A549 (cell line): ENCODE measurements at regions not wholly inside any gene's neighbourhood (a gene's known extent, or its start where the extent isn't known, plus 50 kb on each side); places are given as distances from the start of the nearest gene placed in this dataset.

Experiments used
- ATAC-seq, 2 experiments: fragments of 200-7000 bp in 1 of 2; fragments of >200 bp in 1 of 2; cut with Nextera tagmentation in 1 of 2; cut with Tn5 transposase in 1 of 2; 3 replicates each; pipeline versions ENCODE4 v1.8.0 to v1.9.1; 2018 to 2020; ENCODE audit warnings: mild to moderate bottlenecking in 1 of 2, moderate library complexity in 1 of 2
- CTCF ChIA-PET: fragments of 300-600 bp; sonication (Branson Sonifier 250); formaldehyde crosslinking; extraction: SDS; loops from one replicate; lab custom pipeline; 2021; ENCODE audit warnings: antibody characterized with exemption, inconsistent platforms; lab: Yijun Ruan, JAX
- POLR2A ChIA-PET: fragments of 350-600 bp; formaldehyde crosslinking; extraction: SDS; loops from one replicate; lab custom pipeline; 2021; ENCODE audit warnings: antibody characterized with exemption, inconsistent platforms; lab: Yijun Ruan, JAX
- DNase-seq, 2 experiments: peaks; one replicate each; pipeline versions ENCODE4 v3.0.0 to v3.0.0-alpha.2; 2011 to 2016; ENCODE audit warnings: low read depth in 1 of 2, low spot score in 1 of 2
- FAIRE-seq: peaks from 2 replicates; lab custom pipeline; 2011; peaks lifted over from hg19 to GRCh38; lab: Jason Lieb, UNC
- H3K27ac ChIP-seq, 2 experiments: fragments of >200 bp; sonication (Bioruptor Twin); formaldehyde crosslinking; 3 replicates each; pipeline ENCODE4 v1.5.1; 2016 to 2017
- H3K4me1 ChIP-seq: fragments of >200 bp; sonication (Bioruptor Twin); formaldehyde crosslinking; 3 replicates; pipeline ENCODE4 v1.6.1; 2016
- H3K4me2 ChIP-seq: fragments of >200 bp; sonication (Bioruptor Twin); formaldehyde crosslinking; 3 replicates; pipeline ENCODE4 v1.6.1; 2016
- H3K4me3 ChIP-seq: fragments of >200 bp; sonication (Bioruptor Twin); formaldehyde crosslinking; 3 replicates; pipeline ENCODE4 v1.5.1; 2016
- H3K9me3 ChIP-seq: fragments of >200 bp; sonication (Bioruptor Twin); formaldehyde crosslinking; 3 replicates; pipeline ENCODE4 v1.6.1; 2016
- CBX2 ChIP-seq: fragments of 200-600 bp; sonication (generic); IDR thresholded peaks from 2 replicates; pipeline ENCODE4 v1.6.1; 2016; ENCODE audit warnings: low read depth, mild to moderate bottlenecking, borderline replicate concordance
- CEBPB ChIP-seq, 2 experiments: fragments of >200 bp in 1 of 2; sonication (Bioruptor Twin) in 1 of 2; formaldehyde crosslinking in 1 of 2; IDR thresholded peaks; 2 replicates each; pipeline ENCODE4 v1.6.1; 2012 to 2016
- CHD2 ChIP-seq: fragments of 150-350 bp; IDR thresholded peaks from 2 replicates; pipeline ENCODE4 v1.6.1; 2014; ENCODE audit warnings: low read length; ENCODE audit not compliant: partially characterized antibody
- EHF ChIP-seq: fragments of 250-450 bp; sonication (Bioruptor Pico); IDR thresholded peaks from 2 replicates; pipeline ENCODE4 v1.5.0; 2020; ENCODE audit warnings: mild to moderate bottlenecking
- EHMT2 ChIP-seq: fragments of 200-600 bp; sonication (generic); IDR thresholded peaks from 2 replicates; pipeline ENCODE4 v1.6.1; 2016; ENCODE audit warnings: antibody characterized with exemption, low read depth, mild to moderate bottlenecking, moderate library complexity
- EP300 ChIP-seq, 2 experiments: fragments of >200 bp; sonication (Bioruptor Twin); formaldehyde crosslinking; IDR thresholded peaks; 2 replicates in 1 of 2; 3 replicates in 1 of 2; pipeline ENCODE4 v1.6.1; 2016 to 2017
- ESRRA ChIP-seq: fragments of 150-350 bp; IDR thresholded peaks from 2 replicates; pipeline ENCODE4 v1.6.1; 2014; ENCODE audit warnings: mild to moderate bottlenecking, low read length, borderline replicate concordance
- FOXS1 ChIP-seq: fragments of 250-450 bp; sonication (Bioruptor Pico); IDR thresholded peaks from 2 replicates; pipeline ENCODE4 v1.5.0; 2020; ENCODE audit warnings: mild to moderate bottlenecking, moderate library complexity
- GATA3 ChIP-seq: IDR thresholded peaks from 2 replicates; pipeline ENCODE4 v1.6.1; 2012; ENCODE audit warnings: borderline replicate concordance
- HDAC2 ChIP-seq: fragments of 200-600 bp; sonication (generic); IDR thresholded peaks from 2 replicates; pipeline ENCODE4 v1.6.1; 2016
- HOXB13 ChIP-seq: fragments of 250-450 bp; sonication (Bioruptor Pico); IDR thresholded peaks from 2 replicates; pipeline ENCODE4 v1.5.0; 2020; ENCODE audit warnings: low read depth, mild to moderate bottlenecking, moderate library complexity
- HOXB5 ChIP-seq: fragments of 250-450 bp; sonication (Bioruptor Pico); IDR thresholded peaks from 2 replicates; pipeline ENCODE4 v1.5.0; 2020; ENCODE audit warnings: mild to moderate bottlenecking, moderate library complexity
- KDM1A ChIP-seq: fragments of 200-600 bp; sonication (generic); IDR thresholded peaks from 2 replicates; pipeline ENCODE4 v1.6.1; 2016; ENCODE audit warnings: low read depth, mild to moderate bottlenecking
- KDM5A ChIP-seq: fragments of 200-600 bp; sonication (generic); IDR thresholded peaks from 2 replicates; pipeline ENCODE4 v1.6.1; 2016; ENCODE audit warnings: antibody characterized with exemption, mild to moderate bottlenecking
- MAZ ChIP-seq: fragments of 150-350 bp; IDR thresholded peaks from 2 replicates; pipeline ENCODE4 v1.6.1; 2014; ENCODE audit warnings: antibody characterized with exemption, low read depth, low read length, borderline replicate concordance
- MYC ChIP-seq: IDR thresholded peaks from 2 replicates; pipeline ENCODE4 v1.6.1; 2012; ENCODE audit warnings: mild to moderate bottlenecking, inconsistent platforms, low read length, improper control_type of control experiment, borderline replicate concordance
- NFE2L2 ChIP-seq: fragments of 150-350 bp; conservative IDR thresholded peaks from 2 replicates; pipeline ENCODE4 v1.6.1; 2014; ENCODE audit warnings: low read length
- PHF8 ChIP-seq: fragments of 200-600 bp; sonication (generic); IDR thresholded peaks from 2 replicates; pipeline ENCODE4 v1.6.1; 2016; ENCODE audit warnings: low read depth, mild to moderate bottlenecking, antibody characterized with exemption, moderate library complexity, borderline replicate concordance
- POLR2AphosphoS2 ChIP-seq: conservative IDR thresholded peaks from 2 replicates; pipeline ENCODE4 v1.6.1; 2012; ENCODE audit warnings: low read length, improper control_type of control experiment, inconsistent platforms
- SMC3 ChIP-seq: fragments of >200 bp; sonication (Bioruptor Twin); formaldehyde crosslinking; IDR thresholded peaks from 3 replicates; pipeline ENCODE4 v1.6.1; 2018; ENCODE audit warnings: inconsistent platforms
- TP53 ChIP-seq: fragments of 250-450 bp; sonication (Bioruptor Pico); IDR thresholded peaks from 2 replicates; pipeline ENCODE4 v1.5.0; 2021; ENCODE audit warnings: mild to moderate bottlenecking, moderate library complexity
- ZC3H11A ChIP-seq: fragments of 450-650 bp; IDR thresholded peaks from 2 replicates; pipeline ENCODE4 v1.6.1; 2014; ENCODE audit warnings: antibody characterized with exemption, mild to moderate bottlenecking
- ZFP36 ChIP-seq: fragments of 450-650 bp; IDR thresholded peaks from 2 replicates; pipeline ENCODE4 v1.6.1; 2014; ENCODE audit warnings: borderline replicate concordance; ENCODE audit not compliant: partially characterized antibody
- ZNF302 ChIP-seq: fragments of 250-450 bp; sonication (Bioruptor Pico); IDR thresholded peaks from 2 replicates; pipeline ENCODE4 v1.9.0; 2021; ENCODE audit warnings: inconsistent platforms, mild to moderate bottlenecking, moderate library complexity
- ZSCAN20 ChIP-seq: fragments of 250-450 bp; sonication (Bioruptor Pico); IDR thresholded peaks from 2 replicates; pipeline ENCODE4 v1.8.0; 2022; ENCODE audit warnings: mild to moderate bottlenecking, moderate library complexity
- whole genome bisulfite sequencing: methylation state at CpG from one replicate; pipeline ENCODE4 v1.1.6; 2017; ENCODE audit errors: missing lambda C conversion rate; 5-methylcytosine and 5-hydroxymethylcytosine counted together
- TF ChIP-seq, protein P1 (sequence below): fragments of 250-450 bp; sonication (Bioruptor Pico); IDR thresholded peaks from 2 replicates; pipeline ENCODE4 v1.5.0; 2021; ENCODE audit warnings: mild to moderate bottlenecking, moderate library complexity, borderline replicate concordance
- TF ChIP-seq, protein P2 (sequence below): fragments of 450-650 bp; IDR thresholded peaks from 2 replicates; pipeline ENCODE4 v1.6.1; 2014; ENCODE audit warnings: antibody characterized with exemption
- TF ChIP-seq, protein P3 (sequence below): IDR thresholded peaks from 2 replicates; pipeline ENCODE4 v1.6.1; 2012; ENCODE audit warnings: low read depth, borderline replicate concordance

DNA sequence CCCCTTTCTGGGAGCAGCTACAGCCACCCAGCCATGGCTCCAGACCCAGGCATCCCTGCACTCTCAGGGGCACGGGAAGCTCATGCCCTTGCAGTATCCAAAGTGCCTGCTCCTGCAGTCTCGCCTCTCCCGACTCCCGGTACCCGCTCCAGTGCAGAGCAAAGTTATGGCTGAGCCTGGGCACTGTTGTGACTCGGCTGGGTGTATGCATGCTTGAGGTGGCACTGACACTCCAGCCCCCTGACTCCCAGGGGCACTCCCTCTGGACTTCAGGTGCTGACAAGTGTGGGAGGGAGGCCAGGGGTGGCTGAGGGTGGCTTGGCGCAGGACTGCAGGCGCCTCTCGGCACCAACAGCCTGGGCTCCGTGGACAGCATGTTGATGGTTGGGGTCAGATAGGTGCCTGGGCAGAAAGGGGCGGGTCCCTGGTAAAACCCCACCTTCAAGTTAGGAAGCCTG, 580.1 kb upstream of the ADGRL2 start:
- no peaks in the 10 kb centered on the region for H3K9me3 ChIP-seq
- DNase-seq = no peak
- no peak overlapping the region for H3K27ac ChIP-seq
- H3K4me3 ChIP-seq = no peak overlapping the region
- POLR2A ChIA-PET = no interaction called here
- no peak overlapping the region for H3K4me2 ChIP-seq
- FAIRE-seq = no peak
- TF ChIP-seq TP53 (CRISPR knock-in tag) (no peak), ZSCAN20 (no peak), POLR2AphosphoS2 (no peak), MYC (no peak), KDM1A (no peak)
- TF ChIP-seq, protein P1, sequence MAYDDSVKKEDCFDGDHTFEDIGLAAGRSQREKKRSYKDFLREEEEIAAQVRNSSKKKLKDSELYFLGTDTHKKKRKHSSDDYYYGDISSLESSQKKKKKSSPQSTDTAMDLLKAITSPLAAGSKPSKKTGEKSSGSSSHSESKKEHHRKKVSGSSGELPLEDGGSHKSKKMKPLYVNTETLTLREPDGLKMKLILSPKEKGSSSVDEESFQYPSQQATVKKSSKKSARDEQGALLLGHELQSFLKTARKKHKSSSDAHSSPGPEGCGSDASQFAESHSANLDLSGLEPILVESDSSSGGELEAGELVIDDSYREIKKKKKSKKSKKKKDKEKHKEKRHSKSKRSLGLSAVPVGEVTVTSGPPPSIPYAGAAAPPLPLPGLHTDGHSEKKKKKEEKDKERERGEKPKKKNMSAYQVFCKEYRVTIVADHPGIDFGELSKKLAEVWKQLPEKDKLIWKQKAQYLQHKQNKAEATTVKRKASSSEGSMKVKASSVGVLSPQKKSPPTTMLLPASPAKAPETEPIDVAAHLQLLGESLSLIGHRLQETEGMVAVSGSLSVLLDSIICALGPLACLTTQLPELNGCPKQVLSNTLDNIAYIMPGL (CRISPR knock-in tag) = no peak
- TF ChIP-seq, all 56 proteins: peak for 0
- H3K4me1 ChIP-seq = no peaks in the 10 kb centered on the region
- ATAC-seq = no peak
- CTCF ChIA-PET = no interaction called here
- WGBS = 64% methylated on average over 6 of the region's 11 CpGs

DNA sequence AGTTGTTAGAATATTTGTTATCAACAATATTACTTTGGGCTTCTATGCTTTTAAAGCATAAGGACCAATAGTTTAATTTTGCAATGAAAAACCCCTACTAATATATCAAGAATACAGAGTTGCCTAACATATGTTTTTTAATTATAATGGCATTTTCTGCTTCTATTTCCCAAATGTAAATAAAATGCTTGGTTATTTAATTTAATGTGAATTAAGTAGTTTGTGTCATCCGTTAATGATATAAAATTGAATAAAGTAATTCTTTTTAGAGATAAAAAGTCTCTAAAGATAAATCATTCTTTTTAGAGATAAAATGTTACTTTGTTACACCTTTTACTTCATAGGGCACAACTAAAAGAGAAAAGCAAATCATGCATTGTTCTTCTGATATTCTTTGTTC, 583.7 kb upstream of the ADGRL2 start:
- Histone ChIP-seq H3K4me1 (no peaks in the 10 kb centered on the region), H3K27ac (no peak overlapping the region), H3K4me2 (no peak overlapping the region), H3K9me3 (no peaks in the 10 kb centered on the region), H3K4me3 (no peak overlapping the region)
- TF ChIP-seq ZNF302 (CRISPR knock-in tag) (no peak), KDM5A (no peak), HDAC2 (no peak), ZSCAN20 (no peak), HOXB5 (CRISPR knock-in tag) (no peak), PHF8 (no peak)
- TF ChIP-seq, protein P2, sequence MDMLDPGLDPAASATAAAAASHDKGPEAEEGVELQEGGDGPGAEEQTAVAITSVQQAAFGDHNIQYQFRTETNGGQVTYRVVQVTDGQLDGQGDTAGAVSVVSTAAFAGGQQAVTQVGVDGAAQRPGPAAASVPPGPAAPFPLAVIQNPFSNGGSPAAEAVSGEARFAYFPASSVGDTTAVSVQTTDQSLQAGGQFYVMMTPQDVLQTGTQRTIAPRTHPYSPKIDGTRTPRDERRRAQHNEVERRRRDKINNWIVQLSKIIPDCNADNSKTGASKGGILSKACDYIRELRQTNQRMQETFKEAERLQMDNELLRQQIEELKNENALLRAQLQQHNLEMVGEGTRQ = no peak
- ATAC-seq (no peak), DNase-seq (no peak), FAIRE-seq (no peak)
- CTCF ChIA-PET = no interaction called here
- WGBS = 56% methylated on average over 1 of the region's 1 CpG
- POLR2A ChIA-PET = no interaction called here

DNA sequence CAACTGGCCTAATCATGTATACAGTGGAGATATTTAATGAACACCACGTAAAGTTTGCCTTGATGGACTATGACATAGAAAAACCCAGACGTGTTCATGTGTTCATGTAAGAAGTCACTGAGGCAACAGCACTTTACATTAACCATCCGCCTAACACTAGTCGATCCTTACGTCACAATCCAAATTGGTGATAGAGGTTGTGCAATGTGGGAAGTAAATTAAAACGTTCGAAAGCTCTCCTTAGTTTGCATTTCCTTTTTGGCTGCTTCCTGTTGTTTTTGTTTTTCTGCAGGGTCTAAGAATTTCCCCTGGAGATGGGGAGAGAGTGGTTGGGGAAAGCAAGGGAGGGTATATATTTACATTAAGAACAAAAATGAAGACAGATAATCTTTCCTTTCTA, 587.5 kb upstream of the ADGRL2 start:
- ChIA-PET POLR2A (no interaction called here), CTCF (no interaction called here)
- FAIRE-seq = no peak
- 59% methylated on average over 7 of the region's 7 CpGs for WGBS
- DNase-seq = no peak
- no peak for TF ChIP-seq KDM1A
- no peak for TF ChIP-seq CEBPB (IDR thresholded peaks at IDR 0.05)
- no peak for TF ChIP-seq MYC
- no peak for TF ChIP-seq PHF8
- TF ChIP-seq CBX2 = no peak
- TF ChIP-seq ZC3H11A = no peak
- TF ChIP-seq ZFP36 = no peak
- no peak for TF ChIP-seq ESRRA
- no peak for TF ChIP-seq EP300 (IDR thresholded peaks at IDR 0.05)
- TF ChIP-seq CHD2 = no peak
- TF ChIP-seq, protein P3, sequence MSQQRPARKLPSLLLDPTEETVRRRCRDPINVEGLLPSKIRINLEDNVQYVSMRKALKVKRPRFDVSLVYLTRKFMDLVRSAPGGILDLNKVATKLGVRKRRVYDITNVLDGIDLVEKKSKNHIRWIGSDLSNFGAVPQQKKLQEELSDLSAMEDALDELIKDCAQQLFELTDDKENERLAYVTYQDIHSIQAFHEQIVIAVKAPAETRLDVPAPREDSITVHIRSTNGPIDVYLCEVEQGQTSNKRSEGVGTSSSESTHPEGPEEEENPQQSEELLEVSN = no peak
- TF ChIP-seq SMC3 = no peak
- no peak for TF ChIP-seq MAZ
- TF ChIP-seq HDAC2 = no peak
- no peak for TF ChIP-seq HOXB13 (CRISPR knock-in tag)
- no peak for TF ChIP-seq EHF (CRISPR knock-in tag)
- TF ChIP-seq FOXS1 (CRISPR knock-in tag) = no peak
- no peak for TF ChIP-seq NFE2L2
- no peak for TF ChIP-seq GATA3
- TF ChIP-seq EHMT2 = no peak
- Histone ChIP-seq H3K4me1 (no peaks in the 10 kb centered on the region), H3K4me3 (no peak overlapping the region), H3K9me3 (no peaks in the 10 kb centered on the region), H3K27ac (no peak overlapping the region), H3K4me2 (no peak overlapping the region)
- ATAC-seq = no peak
